ENCODE measurements at regions not wholly inside any gene's neighbourhood (a gene's known extent, or its start where the extent isn't known, plus 50 kb on each side); places are given as distances from the start of the nearest gene placed in this dataset.

GRCh38 chr11:103681855-103682254, 354.6 kb upstream of the DDI1 start:
- TF ChIP-seq GATA2 (IDR thresholded peaks at IDR 0.05; ENCODE audit: low read depth, low read length) (no peak), GATA3 (IDR thresholded peaks at IDR 0.05; ENCODE audit: low read depth, low read length) (no peak)
